ENCODE measurements at regions not wholly inside any gene's neighbourhood (a gene's known extent, or its start where the extent isn't known, plus 50 kb on each side); places are given as distances from the start of the nearest gene placed in this dataset.

GRCh38 chr6:47102331-47102730, 60.2 kb upstream of the ADGRF1 start:
- TF ChIP-seq CTCF (IDR thresholded peaks at IDR 0.05; ENCODE audit: insufficient read depth, low read length, poor library complexity, severe bottlenecking) (no peak), EZH2phosphoT487 (conservative IDR thresholded peaks at IDR 0.05; ENCODE audit: low read length) (no peak)
